B cell (primary cell): ENCODE measurements at regions not wholly inside any gene's neighbourhood (a gene's known extent, or its start where the extent isn't known, plus 50 kb on each side); places are given as distances from the start of the nearest gene placed in this dataset.

Source experiments
- EZH2 ChIP-seq: IDR thresholded peaks from 2 replicates; pipeline ENCODE4 v1.6.1; 2012; ENCODE audit warnings: borderline replicate concordance, low read depth, mild to moderate bottlenecking, moderate library complexity, low read length; ENCODE audit not compliant: insufficient read depth, poor library complexity, severe bottlenecking
- TF ChIP-seq, protein P1 (sequence below): fragments of 200-600 bp; IDR thresholded peaks from one replicate; pipeline ENCODE4 v1.8.0; 2022; ENCODE audit warnings: antibody characterized with exemption, mild to moderate bottlenecking

DNA sequence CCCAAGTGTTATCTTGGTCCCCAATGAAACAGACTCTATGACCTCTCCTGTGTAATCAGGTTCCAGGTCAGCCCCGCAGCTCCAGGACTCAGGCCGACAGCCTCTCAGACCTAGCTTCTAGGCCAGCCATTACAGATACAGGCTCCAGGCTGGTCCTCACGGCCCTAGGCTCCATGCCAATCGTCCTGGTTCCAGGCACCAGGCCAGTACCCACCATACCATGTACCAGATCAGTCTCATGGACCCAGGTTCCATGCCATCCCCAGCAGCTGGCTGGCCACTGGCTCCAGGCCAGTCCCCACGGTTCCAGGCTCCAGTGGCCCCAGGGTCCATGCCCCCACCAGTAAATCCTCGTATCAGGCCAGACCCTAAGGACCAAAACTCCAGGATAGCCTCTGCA is 1326.6 kb upstream of the C9orf72 start:
- TF ChIP-seq, protein P1, sequence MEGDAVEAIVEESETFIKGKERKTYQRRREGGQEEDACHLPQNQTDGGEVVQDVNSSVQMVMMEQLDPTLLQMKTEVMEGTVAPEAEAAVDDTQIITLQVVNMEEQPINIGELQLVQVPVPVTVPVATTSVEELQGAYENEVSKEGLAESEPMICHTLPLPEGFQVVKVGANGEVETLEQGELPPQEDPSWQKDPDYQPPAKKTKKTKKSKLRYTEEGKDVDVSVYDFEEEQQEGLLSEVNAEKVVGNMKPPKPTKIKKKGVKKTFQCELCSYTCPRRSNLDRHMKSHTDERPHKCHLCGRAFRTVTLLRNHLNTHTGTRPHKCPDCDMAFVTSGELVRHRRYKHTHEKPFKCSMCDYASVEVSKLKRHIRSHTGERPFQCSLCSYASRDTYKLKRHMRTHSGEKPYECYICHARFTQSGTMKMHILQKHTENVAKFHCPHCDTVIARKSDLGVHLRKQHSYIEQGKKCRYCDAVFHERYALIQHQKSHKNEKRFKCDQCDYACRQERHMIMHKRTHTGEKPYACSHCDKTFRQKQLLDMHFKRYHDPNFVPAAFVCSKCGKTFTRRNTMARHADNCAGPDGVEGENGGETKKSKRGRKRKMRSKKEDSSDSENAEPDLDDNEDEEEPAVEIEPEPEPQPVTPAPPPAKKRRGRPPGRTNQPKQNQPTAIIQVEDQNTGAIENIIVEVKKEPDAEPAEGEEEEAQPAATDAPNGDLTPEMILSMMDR, result no peak
- no peak for TF ChIP-seq EZH2
